Smooth muscle cell of the brain vasculature (primary cell): ENCODE measurements at regions not wholly inside any gene's neighbourhood (a gene's known extent, or its start where the extent isn't known, plus 50 kb on each side); places are given as distances from the start of the nearest gene placed in this dataset.
"Not testable (repeated sequence)": the region's sequence is repeated elsewhere in the genome, so short reads cannot be mapped to it uniquely, and the experiment has no call there.

Experiments
- DNase-seq: peaks from one replicate; pipeline ENCODE4 v3.0.0-alpha.2; 2012; ENCODE audit warnings: low read depth, low spot score

GRCh38 chr11:69884751-69885150 is 65.5 kb upstream of the FGF3 start:
- no peak for DNase-seq

- DNase-seq: no peak
Observed at GRCh38 chr11:69887330-69887729, 68.1 kb upstream of the FGF3 start.

- no peak for DNase-seq
Observed at GRCh38 chr11:69887841-69888427, 68.7 kb upstream of the FGF3 start.

- DNase-seq: no peak
Observed at GRCh38 chr11:69888483-69889181, 69.4 kb upstream of the FGF3 start.

GRCh38 chr11:69889400-69890318 is 70.4 kb upstream of the FGF3 start:
- DNase-seq: no peak

- DNase-seq: no peak
Observed at GRCh38 chr11:69890476-69890875, 71.3 kb upstream of the FGF3 start.

- DNase-seq: no peak
Observed at GRCh38 chr11:69891421-69892236, 72.4 kb upstream of the FGF3 start.

GRCh38 chr11:69892237-69892985 is 73.2 kb upstream of the FGF3 start:
- DNase-seq: no peak

- no peak for DNase-seq
Observed at GRCh38 chr11:69892986-69893555, 73.9 kb upstream of the FGF3 start.

- no peak for DNase-seq
Observed at GRCh38 chr11:69893631-69894030, 74.4 kb upstream of the FGF3 start.

GRCh38 chr11:69894181-69894611 is 75.0 kb upstream of the FGF3 start:
- no peak for DNase-seq

GRCh38 chr11:69894648-69895047 is 75.4 kb upstream of the FGF3 start:
- no peak for DNase-seq

GRCh38 chr11:69896250-69896649 is 77.0 kb upstream of the FGF3 start:
- DNase-seq: no peak

GRCh38 chr11:69898123-69898522 is 78.9 kb upstream of the FGF3 start:
- no peak for DNase-seq

GRCh38 chr11:69899957-69900821 is 81.0 kb upstream of the FGF3 start:
- DNase-seq: no peak

- DNase-seq: not testable (repeated sequence)
Observed at GRCh38 chr11:69900822-69901302, 81.6 kb upstream of the FGF3 start.

- no peak for DNase-seq
Observed at GRCh38 chr11:69902337-69902736, 83.1 kb upstream of the FGF3 start.

- DNase-seq: no peak
Observed at GRCh38 chr11:69903211-69903610, 84.0 kb upstream of the FGF3 start.
